HG03196 (cell line): ENCODE measurements at regions not wholly inside any gene's neighbourhood (a gene's known extent, or its start where the extent isn't known, plus 50 kb on each side); places are given as distances from the start of the nearest gene placed in this dataset.

Source experiments
- ATAC-seq: cut with Tn5 transposase; IDR thresholded peaks from one replicate; pipeline ENCODE4 v1.9.1; 2021; ENCODE audit not compliant: unreplicated experiment

GRCh38 chr4:114343015-114343414 is 255.6 kb upstream of the UGT8 start:
- no peak for ATAC-seq

- ATAC-seq = no peak
Observed at GRCh38 chr4:114349543-114350175, 248.9 kb upstream of the UGT8 start.

GRCh38 chr4:114358901-114359300 is 239.7 kb upstream of the UGT8 start:
- no peak for ATAC-seq

GRCh38 chr4:114361249-114361648 is 237.4 kb upstream of the UGT8 start:
- no peak for ATAC-seq

- no peak for ATAC-seq
Observed at GRCh38 chr4:114364857-114365256, 233.8 kb upstream of the UGT8 start.

GRCh38 chr4:114365591-114365990 is 233.0 kb upstream of the UGT8 start:
- no peak for ATAC-seq

GRCh38 chr4:114366368-114366767 is 232.2 kb upstream of the UGT8 start:
- no peak for ATAC-seq

GRCh38 chr4:114368751-114369150 is 229.9 kb upstream of the UGT8 start:
- ATAC-seq = no peak

- no peak for ATAC-seq
Observed at GRCh38 chr4:114373508-114373907, 225.1 kb upstream of the UGT8 start.

- no peak for ATAC-seq
Observed at GRCh38 chr4:114378305-114378903, 220.2 kb upstream of the UGT8 start.

GRCh38 chr4:114383067-114383466 is 215.5 kb upstream of the UGT8 start:
- no peak for ATAC-seq

GRCh38 chr4:114383721-114384120 is 214.9 kb upstream of the UGT8 start:
- no peak for ATAC-seq

GRCh38 chr4:114384629-114385028 is 214.0 kb upstream of the UGT8 start:
- ATAC-seq = no peak

GRCh38 chr4:114385195-114385985 is 213.2 kb upstream of the UGT8 start:
- no peak for ATAC-seq

- no peak for ATAC-seq
Observed at GRCh38 chr4:114386637-114387233, 211.9 kb upstream of the UGT8 start.

GRCh38 chr4:114389070-114389685 is 209.4 kb upstream of the UGT8 start:
- ATAC-seq = no peak

GRCh38 chr4:114393295-114394038 is 205.1 kb upstream of the UGT8 start:
- no peak for ATAC-seq

- ATAC-seq = no peak
Observed at GRCh38 chr4:114396808-114397207, 201.8 kb upstream of the UGT8 start.

- ATAC-seq = no peak
Observed at GRCh38 chr4:114398410-114398809, 200.2 kb upstream of the UGT8 start.

- no peak for ATAC-seq
Observed at GRCh38 chr4:114399105-114399504, 199.5 kb upstream of the UGT8 start.

- no peak for ATAC-seq
Observed at GRCh38 chr4:114400531-114400930, 198.1 kb upstream of the UGT8 start.
